Smooth muscle cell (in vitro differentiated cells): ENCODE measurements at regions not wholly inside any gene's neighbourhood (a gene's known extent, or its start where the extent isn't known, plus 50 kb on each side); places are given as distances from the start of the nearest gene placed in this dataset.

Experiments used
- DNase-seq: peaks from one replicate; lab custom pipeline; 2025; ENCODE audit not compliant: unreplicated experiment; lab: John Stamatoyannopoulos, UW
- H2AFZ ChIP-seq: fragments of 200-600 bp; sonication (generic); 2 replicates; pipeline ENCODE4 v1.6.0; 2016; ENCODE audit warnings: antibody characterized with exemption, low read depth, mild to moderate bottlenecking
- H3F3A ChIP-seq: fragments of 200-600 bp; sonication (generic); 2 replicates; pipeline ENCODE4 v1.6.0; 2017; ENCODE audit warnings: antibody characterized with exemption, low read depth
- H3K27ac ChIP-seq: fragments of 200-600 bp; sonication (generic); 2 replicates; pipeline ENCODE4 v1.5.1; 2016; ENCODE audit warnings: low read depth, mild to moderate bottlenecking
- H3K27me3 ChIP-seq: fragments of 200-600 bp; sonication (generic); 2 replicates; pipeline ENCODE4 v1.6.1; 2016; ENCODE audit warnings: low read depth, mild to moderate bottlenecking
- H3K36me3 ChIP-seq: fragments of 200-600 bp; sonication (generic); 2 replicates; pipeline ENCODE4 v1.5.1; 2016; ENCODE audit warnings: low read depth
- H3K4me1 ChIP-seq: fragments of 200-600 bp; sonication (generic); 2 replicates; pipeline ENCODE4 v1.5.1; 2016; ENCODE audit warnings: low read depth
- H3K4me2 ChIP-seq: fragments of 200-600 bp; sonication (generic); 2 replicates; pipeline ENCODE4 v1.6.0; 2016; ENCODE audit warnings: mild to moderate bottlenecking
- H3K4me3 ChIP-seq: fragments of 200-600 bp; sonication (generic); 2 replicates; pipeline ENCODE4 v1.5.1; 2016; ENCODE audit warnings: mild to moderate bottlenecking
- H3K79me2 ChIP-seq: fragments of 200-600 bp; sonication (generic); 2 replicates; pipeline ENCODE4 v1.6.0; 2016; ENCODE audit warnings: low read depth, mild to moderate bottlenecking
- H3K9ac ChIP-seq: fragments of 200-600 bp; sonication (generic); 2 replicates; pipeline ENCODE4 v1.6.0; 2016; ENCODE audit warnings: low read depth
- H3K9me3 ChIP-seq: fragments of 200-600 bp; sonication (generic); replicated peaks from 2 replicates; pipeline ENCODE4 v1.5.1; 2016; ENCODE audit warnings: low read depth
- H4K20me1 ChIP-seq: fragments of 200-600 bp; sonication (generic); 2 replicates; pipeline ENCODE4 v1.6.0; 2016; ENCODE audit warnings: low read depth
- CTCF ChIP-seq: fragments of 200-600 bp; sonication (generic); IDR thresholded peaks from 2 replicates; pipeline ENCODE4 v1.5.1; 2017; ENCODE audit warnings: borderline replicate concordance, mild to moderate bottlenecking, antibody characterized with exemption; ENCODE audit not compliant: insufficient read depth, poor library complexity, severe bottlenecking
- WGBS: methylation state at CpG from one replicate; pipeline ENCODE4 v1.1.7; 2016; ENCODE audit warnings: low lambda C conversion rate; 5-methylcytosine and 5-hydroxymethylcytosine counted together

GRCh38 chr13:112133499-112134390 lies 66.8 kb downstream of the SOX1 start:
- WGBS, result 87% methylated on average over 26 of the region's 26 CpGs

GRCh38 chr13:112134391-112135075 lies 67.6 kb downstream of the SOX1 start:
- Histone ChIP-seq H3K9ac (no peak overlapping the region), H3K9me3 (no peaks in the 10 kb centered on the region), H3K4me2 (no peak overlapping the region), H3K79me2 (no peaks in the 10 kb centered on the region), H3K27me3 (peaks cover 36% of the 10 kb centered on the region), H3K4me1 (no peaks in the 10 kb centered on the region), H3K27ac (no peak overlapping the region), H3F3A (no peaks in the 10 kb centered on the region), H2AFZ (no peak overlapping the region), H3K4me3 (no peak overlapping the region), H3K36me3 (no peaks in the 10 kb centered on the region), H4K20me1 (no peaks in the 10 kb centered on the region)
- TF ChIP-seq CTCF, result no peak
- 91% methylated on average over 17 of the region's 17 CpGs for WGBS
- DNase-seq, result no peak

More at GRCh38 chr13:112133499-112134390, 66.8 kb downstream of the SOX1 start:
- H3F3A ChIP-seq, result no peaks in the 10 kb centered on the region
- no peaks in the 10 kb centered on the region for H3K36me3 ChIP-seq
- TF ChIP-seq CTCF, result no peak
- H3K4me1 ChIP-seq, result no peaks in the 10 kb centered on the region
- H3K4me2 ChIP-seq, result no peak overlapping the region
- H2AFZ ChIP-seq, result no peak overlapping the region
- H3K27me3 ChIP-seq, result peaks cover 39% of the 10 kb centered on the region
- no peak overlapping the region for H3K4me3 ChIP-seq
- H4K20me1 ChIP-seq, result no peaks in the 10 kb centered on the region
- no peak overlapping the region for H3K27ac ChIP-seq
- DNase-seq, result no peak
- H3K9me3 ChIP-seq, result no peaks in the 10 kb centered on the region
- H3K79me2 ChIP-seq, result no peaks in the 10 kb centered on the region
- H3K9ac ChIP-seq, result no peak overlapping the region

GRCh38 chr13:112136095-112136494 lies 69.1 kb downstream of the SOX1 start:
- Histone ChIP-seq H3K4me1 (no peaks in the 10 kb centered on the region), H3K36me3 (no peaks in the 10 kb centered on the region), H3K9me3 (no peaks in the 10 kb centered on the region), H3K27me3 (peaks cover 25% of the 10 kb centered on the region), H2AFZ (no peak overlapping the region), H3K9ac (no peak overlapping the region), H3F3A (no peaks in the 10 kb centered on the region), H3K4me2 (no peak overlapping the region), H3K27ac (no peak overlapping the region), H3K79me2 (no peaks in the 10 kb centered on the region), H4K20me1 (no peaks in the 10 kb centered on the region), H3K4me3 (no peak overlapping the region)
- 90% methylated on average over 7 of the region's 7 CpGs for WGBS
- no peak for TF ChIP-seq CTCF
- no peak for DNase-seq
